Natural killer cell (primary cell): ENCODE measurements at regions not wholly inside any gene's neighbourhood (a gene's known extent, or its start where the extent isn't known, plus 50 kb on each side); places are given as distances from the start of the nearest gene placed in this dataset.
"Not testable (repeated sequence)": the region's sequence is repeated elsewhere in the genome, so short reads cannot be mapped to it uniquely, and the experiment has no call there.

Source experiments
- ATAC-seq, 3 donors: fragments of 150-1000 bp in 2 of 3; fragments of 200-7000 bp in 1 of 3; cut with Tn5 transposase; 1 replicate in 1 of 3; 2 replicates in 2 of 3; pipeline ENCODE4 v1.10.0; 2021; ENCODE audit warnings: mild to moderate bottlenecking in 2 of 3, moderate library complexity in 2 of 3
- DNase-seq, 2 donors: peaks; one replicate each; pipeline versions ENCODE4 v3.0.0 to v3.0.0-alpha.2; 2013 to 2021; ENCODE audit warnings: mixed read lengths in 1 of 2
- H3K27ac ChIP-seq: one replicate; pipeline ENCODE4 v1.5.1; 2013; ENCODE audit warnings: mild to moderate bottlenecking, low read length
- H3K27me3 ChIP-seq: one replicate; pipeline ENCODE4 v1.6.1; 2013; ENCODE audit warnings: low read length; ENCODE audit not compliant: control insufficient read depth, insufficient read depth
- H3K36me3 ChIP-seq: one replicate; pipeline ENCODE4 v1.6.1; 2013; ENCODE audit warnings: low read length; ENCODE audit not compliant: control insufficient read depth, insufficient read depth
- H3K4me1 ChIP-seq: one replicate; pipeline ENCODE4 v1.6.1; 2013; ENCODE audit warnings: low read length; ENCODE audit not compliant: control insufficient read depth, insufficient read depth
- H3K4me3 ChIP-seq: one replicate; pipeline ENCODE4 v1.5.1; 2013; ENCODE audit warnings: low read length
- H3K9me3 ChIP-seq: one replicate; pipeline ENCODE4 v1.6.1; 2013; ENCODE audit warnings: low read length; ENCODE audit not compliant: control insufficient read depth, insufficient read depth
- H3K27ac Mint-ChIP-seq, 2 donors: one replicate each; pipeline ENCODE4 v1.8.0; 2022; ENCODE audit warnings: mild to moderate bottlenecking in 2 of 2, mixed read lengths in 2 of 2, moderate library complexity in 1 of 2
- H3K27me3 Mint-ChIP-seq, 2 donors: one replicate each; pipeline ENCODE4 v1.8.0; 2022; ENCODE audit warnings: low read depth in 2 of 2, mixed read lengths in 2 of 2
- H3K36me3 Mint-ChIP-seq: one replicate; pipeline ENCODE4 v1.8.0; 2022; ENCODE audit warnings: mixed read lengths
- H3K4me1 Mint-ChIP-seq, 2 donors: one replicate each; pipeline ENCODE4 v1.8.0; 2022; ENCODE audit warnings: mixed read lengths in 2 of 2
- H3K4me3 Mint-ChIP-seq: one replicate; pipeline ENCODE4 v1.8.0; 2022; ENCODE audit warnings: mild to moderate bottlenecking, moderate library complexity, mixed read lengths
- H3K9me3 Mint-ChIP-seq, 2 donors: one replicate each; pipeline ENCODE4 v1.8.0; 2022; ENCODE audit warnings: mixed read lengths in 2 of 2
- WGBS: methylation state at CpG from one replicate; pipeline ENCODE4 v1.1.7; 2013; ENCODE audit warnings: missing lambda C conversion rate; ENCODE audit not compliant: insufficient coverage; 5-methylcytosine and 5-hydroxymethylcytosine counted together
- intact Hi-C: fragments of 100-400 bp; cut with micrococcal nuclease; formaldehyde crosslinking; loops from one replicate; pipeline ENCODE4 v1.14.2; 2022
- TF ChIP-seq, protein P1 (sequence below): fragments of 200-600 bp; IDR thresholded peaks from one replicate; pipeline ENCODE4 v1.8.0; 2022; ENCODE audit warnings: antibody characterized with exemption

- Mint-ChIP-seq H3K4me1 (no peaks in the 10 kb centered on the region), H3K4me3 (no peak overlapping the region), H3K36me3 (peaks cover 4% of the 10 kb centered on the region), H3K27me3 (no peaks in the 10 kb centered on the region), H3K27ac (no peak overlapping the region), H3K9me3 (peaks cover 8 to 22% of the 10 kb centered on the region in 2 donors)
- no peaks in the 10 kb centered on the region for H3K27me3 ChIP-seq
- TF ChIP-seq, protein P1, sequence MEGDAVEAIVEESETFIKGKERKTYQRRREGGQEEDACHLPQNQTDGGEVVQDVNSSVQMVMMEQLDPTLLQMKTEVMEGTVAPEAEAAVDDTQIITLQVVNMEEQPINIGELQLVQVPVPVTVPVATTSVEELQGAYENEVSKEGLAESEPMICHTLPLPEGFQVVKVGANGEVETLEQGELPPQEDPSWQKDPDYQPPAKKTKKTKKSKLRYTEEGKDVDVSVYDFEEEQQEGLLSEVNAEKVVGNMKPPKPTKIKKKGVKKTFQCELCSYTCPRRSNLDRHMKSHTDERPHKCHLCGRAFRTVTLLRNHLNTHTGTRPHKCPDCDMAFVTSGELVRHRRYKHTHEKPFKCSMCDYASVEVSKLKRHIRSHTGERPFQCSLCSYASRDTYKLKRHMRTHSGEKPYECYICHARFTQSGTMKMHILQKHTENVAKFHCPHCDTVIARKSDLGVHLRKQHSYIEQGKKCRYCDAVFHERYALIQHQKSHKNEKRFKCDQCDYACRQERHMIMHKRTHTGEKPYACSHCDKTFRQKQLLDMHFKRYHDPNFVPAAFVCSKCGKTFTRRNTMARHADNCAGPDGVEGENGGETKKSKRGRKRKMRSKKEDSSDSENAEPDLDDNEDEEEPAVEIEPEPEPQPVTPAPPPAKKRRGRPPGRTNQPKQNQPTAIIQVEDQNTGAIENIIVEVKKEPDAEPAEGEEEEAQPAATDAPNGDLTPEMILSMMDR, result no peak
- 83% methylated on average over 2 of the region's 4 CpGs for WGBS
- H3K9me3 ChIP-seq, result no peaks in the 10 kb centered on the region
- no peak overlapping the region for H3K4me3 ChIP-seq
- H3K36me3 ChIP-seq, result no peaks in the 10 kb centered on the region
- intact Hi-C loops, result no loop called here
- DNase-seq (no peak), ATAC-seq (no peak)
- no peaks in the 10 kb centered on the region for H3K4me1 ChIP-seq
- H3K27ac ChIP-seq, result no peak overlapping the region
These were observed 1004.4 kb upstream of the DDX18 start for GRCh38 chr2:116810071-116810470.

- no peak for DNase-seq
- no peak overlapping the region for H3K27ac ChIP-seq
- H3K27me3 Mint-ChIP-seq, result no peaks in the 10 kb centered on the region
- ATAC-seq, result no peak
- H3K4me3 Mint-ChIP-seq, result no peak overlapping the region
- TF ChIP-seq, protein P1, result no peak
- H3K9me3 ChIP-seq, result no peaks in the 10 kb centered on the region
- no peaks in the 10 kb centered on the region for H3K27me3 ChIP-seq
- intact Hi-C loops, result no loop called here
- no peaks in the 10 kb centered on the region for H3K36me3 Mint-ChIP-seq
- no CpG with 5 or more reads among the region's 1 CpG for WGBS
- H3K4me1 Mint-ChIP-seq, result no peaks in the 10 kb centered on the region
- peaks cover 8 to 20% of the 10 kb centered on the region in 2 donors for H3K9me3 Mint-ChIP-seq
- no peaks in the 10 kb centered on the region for H3K4me1 ChIP-seq
- H3K4me3 ChIP-seq, result no peak overlapping the region
- no peaks in the 10 kb centered on the region for H3K36me3 ChIP-seq
- H3K27ac Mint-ChIP-seq, result no peak overlapping the region
These were observed 1003.8 kb upstream of the DDX18 start for GRCh38 chr2:116810645-116811044.

GRCh38 chr2:116819355-116819754, 995.1 kb upstream of the DDX18 start:
- Mint-ChIP-seq H3K36me3 (peaks cover 8% of the 10 kb centered on the region), H3K27ac (no peak overlapping the region), H3K4me3 (no peak overlapping the region), H3K27me3 (no peaks in the 10 kb centered on the region), H3K4me1 (no peaks in the 10 kb centered on the region), H3K9me3 (peaks cover 15 to 28% of the 10 kb centered on the region in 2 donors)
- no peak overlapping the region for H3K4me3 ChIP-seq
- ATAC-seq, result no peak
- no peak overlapping the region for H3K27ac ChIP-seq
- TF ChIP-seq, protein P1, result no peak
- no peaks in the 10 kb centered on the region for H3K4me1 ChIP-seq
- no peak for DNase-seq
- intact Hi-C loops, result no loop called here
- no peaks in the 10 kb centered on the region for H3K36me3 ChIP-seq
- no peaks in the 10 kb centered on the region for H3K9me3 ChIP-seq
- no peaks in the 10 kb centered on the region for H3K27me3 ChIP-seq

DNA sequence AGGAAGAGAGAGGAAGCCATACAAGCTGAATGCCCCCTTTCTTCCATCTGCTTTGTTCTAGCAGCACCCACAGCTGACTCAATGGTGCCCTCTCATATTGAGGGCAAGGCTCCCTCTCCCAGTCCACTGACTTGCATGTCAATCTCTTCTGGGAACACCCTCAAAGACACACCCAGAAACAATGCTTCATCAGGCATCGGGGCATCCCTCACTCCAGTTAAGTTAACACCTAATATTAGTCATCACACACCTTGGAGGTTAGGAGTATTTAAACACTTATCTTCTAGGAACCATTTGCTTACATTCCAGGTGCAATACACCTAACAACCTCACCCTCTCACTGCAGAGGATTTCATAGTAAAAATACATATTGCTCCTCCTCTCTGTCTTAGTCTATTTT, 993.5 kb upstream of the DDX18 start:
- intact Hi-C loops, result no loop called here
- H3K4me3 ChIP-seq, result no peak overlapping the region
- H3K27me3 Mint-ChIP-seq, result no peaks in the 10 kb centered on the region
- TF ChIP-seq, protein P1, result no peak
- H3K4me1 ChIP-seq, result no peaks in the 10 kb centered on the region
- no peak overlapping the region for H3K27ac ChIP-seq
- H3K9me3 ChIP-seq, result no peaks in the 10 kb centered on the region
- peaks cover 8% of the 10 kb centered on the region for H3K36me3 Mint-ChIP-seq
- no peaks in the 10 kb centered on the region for H3K27me3 ChIP-seq
- no peak overlapping the region for H3K27ac Mint-ChIP-seq
- ATAC-seq, result no peak
- H3K4me1 Mint-ChIP-seq, result no peaks in the 10 kb centered on the region
- H3K36me3 ChIP-seq, result no peaks in the 10 kb centered on the region
- DNase-seq, result no peak
- no peak overlapping the region for H3K4me3 Mint-ChIP-seq
- 100% methylated on average over 1 of the region's 1 CpG for WGBS
- peaks cover 17 to 24% of the 10 kb centered on the region in 2 donors for H3K9me3 Mint-ChIP-seq

DNA sequence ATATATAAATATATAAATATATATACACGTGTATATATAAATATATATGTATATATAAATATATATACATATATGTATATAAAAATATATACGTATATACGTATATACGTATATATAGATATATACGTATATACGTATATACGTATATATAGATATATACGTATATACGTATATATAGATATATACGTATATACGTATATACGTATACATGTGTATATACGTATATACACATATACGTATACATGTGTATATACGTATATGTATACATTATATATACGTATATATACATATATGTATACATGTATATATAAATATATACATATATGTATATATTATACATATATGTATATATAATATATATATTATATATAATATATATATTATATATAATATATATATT, 984.9 kb upstream of the DDX18 start:
- DNase-seq, H3K27ac Mint-ChIP-seq, H3K4me1 ChIP-seq, H3K9me3 ChIP-seq, H3K36me3 Mint-ChIP-seq, H3K4me1 Mint-ChIP-seq, H3K27me3 ChIP-seq, ATAC-seq, intact Hi-C loops, H3K4me3 Mint-ChIP-seq, H3K27ac ChIP-seq, H3K36me3 ChIP-seq, H3K4me3 ChIP-seq, H3K27me3 Mint-ChIP-seq: not testable (repeated sequence)
- WGBS, result no CpG with 5 or more reads among the region's 16 CpGs
- peaks cover 13 to 14% of the 10 kb centered on the region in 2 donors for H3K9me3 Mint-ChIP-seq
